BJ (cell line): ENCODE measurements at regions not wholly inside any gene's neighbourhood (a gene's known extent, or its start where the extent isn't known, plus 50 kb on each side); places are given as distances from the start of the nearest gene placed in this dataset.
"Not testable (repeated sequence)": the region's sequence is repeated elsewhere in the genome, so short reads cannot be mapped to it uniquely, and the experiment has no call there.

Experiments used
- CTCF ChIA-PET: fragments of 350-600 bp; formaldehyde crosslinking; extraction: SDS; loops from one replicate; lab custom pipeline; 2021; ENCODE audit warnings: antibody characterized with exemption, inconsistent platforms; lab: Yijun Ruan, JAX
- POLR2A ChIA-PET: fragments of 300-600 bp; sonication (Branson Sonifier 250); formaldehyde crosslinking; extraction: SDS; loops from one replicate; lab custom pipeline; 2021; ENCODE audit warnings: antibody characterized with exemption; lab: Charles Lee
- DNase-seq: peaks from one replicate; pipeline ENCODE4 v3.0.0-alpha.2; 2011; ENCODE audit warnings: low read depth
- H3K27me3 ChIP-seq: 2 replicates; pipeline ENCODE4 v1.6.0; 2011; ENCODE audit warnings: low read length; ENCODE audit not compliant: control insufficient read depth, insufficient read depth
- H3K36me3 ChIP-seq: 2 replicates; pipeline ENCODE4 v1.5.1; 2011; ENCODE audit warnings: low read length; ENCODE audit not compliant: control insufficient read depth, insufficient read depth
- H3K4me3 ChIP-seq: 2 replicates; pipeline ENCODE4 v1.5.1; 2011; ENCODE audit warnings: low read depth, mild to moderate bottlenecking, control low read depth, low read length
- TF ChIP-seq, protein P1 (sequence below): IDR thresholded peaks from 2 replicates; pipeline ENCODE4 v1.5.1; 2011; ENCODE audit warnings: low read depth, mild to moderate bottlenecking, control low read depth, inconsistent platforms, low read length, moderate library complexity; ENCODE audit not compliant: insufficient read depth

DNA sequence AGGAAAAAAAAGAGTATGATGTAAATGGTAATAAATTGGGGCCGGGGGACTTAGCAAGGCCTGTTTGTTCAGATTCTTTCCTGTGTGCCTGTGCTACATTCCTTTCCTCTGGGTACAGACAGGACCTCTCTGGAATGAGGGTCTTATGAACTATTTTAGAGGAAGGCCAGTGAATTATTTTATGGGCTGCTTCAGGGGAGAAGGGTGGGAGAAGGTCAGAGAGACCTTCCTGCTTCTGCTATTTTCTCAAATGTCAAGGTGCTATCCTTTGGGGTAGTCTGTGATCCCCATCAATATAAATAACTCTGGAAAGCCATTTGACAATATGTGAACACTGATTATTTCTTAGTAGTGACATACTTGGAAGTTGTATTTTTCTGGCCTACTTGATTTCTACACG lies 426.5 kb downstream of the SH2D4B start:
- Histone ChIP-seq H3K36me3 (no peaks in the 10 kb centered on the region), H3K4me3 (no peak overlapping the region), H3K27me3 (no peaks in the 10 kb centered on the region)
- TF ChIP-seq, protein P1, sequence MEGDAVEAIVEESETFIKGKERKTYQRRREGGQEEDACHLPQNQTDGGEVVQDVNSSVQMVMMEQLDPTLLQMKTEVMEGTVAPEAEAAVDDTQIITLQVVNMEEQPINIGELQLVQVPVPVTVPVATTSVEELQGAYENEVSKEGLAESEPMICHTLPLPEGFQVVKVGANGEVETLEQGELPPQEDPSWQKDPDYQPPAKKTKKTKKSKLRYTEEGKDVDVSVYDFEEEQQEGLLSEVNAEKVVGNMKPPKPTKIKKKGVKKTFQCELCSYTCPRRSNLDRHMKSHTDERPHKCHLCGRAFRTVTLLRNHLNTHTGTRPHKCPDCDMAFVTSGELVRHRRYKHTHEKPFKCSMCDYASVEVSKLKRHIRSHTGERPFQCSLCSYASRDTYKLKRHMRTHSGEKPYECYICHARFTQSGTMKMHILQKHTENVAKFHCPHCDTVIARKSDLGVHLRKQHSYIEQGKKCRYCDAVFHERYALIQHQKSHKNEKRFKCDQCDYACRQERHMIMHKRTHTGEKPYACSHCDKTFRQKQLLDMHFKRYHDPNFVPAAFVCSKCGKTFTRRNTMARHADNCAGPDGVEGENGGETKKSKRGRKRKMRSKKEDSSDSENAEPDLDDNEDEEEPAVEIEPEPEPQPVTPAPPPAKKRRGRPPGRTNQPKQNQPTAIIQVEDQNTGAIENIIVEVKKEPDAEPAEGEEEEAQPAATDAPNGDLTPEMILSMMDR = no peak
- DNase-seq = no peak
- ChIA-PET POLR2A (no interaction called here), CTCF (no interaction called here)

GRCh38 chr10:80964955-80965614 lies 427.4 kb downstream of the SH2D4B start:
- ChIA-PET POLR2A (no interaction called here), CTCF (no interaction called here)
- H3K4me3 ChIP-seq = no peak overlapping the region
- TF ChIP-seq, protein P1 = no peak
- DNase-seq = no peak
- no peaks in the 10 kb centered on the region for H3K27me3 ChIP-seq
- no peaks in the 10 kb centered on the region for H3K36me3 ChIP-seq

DNA sequence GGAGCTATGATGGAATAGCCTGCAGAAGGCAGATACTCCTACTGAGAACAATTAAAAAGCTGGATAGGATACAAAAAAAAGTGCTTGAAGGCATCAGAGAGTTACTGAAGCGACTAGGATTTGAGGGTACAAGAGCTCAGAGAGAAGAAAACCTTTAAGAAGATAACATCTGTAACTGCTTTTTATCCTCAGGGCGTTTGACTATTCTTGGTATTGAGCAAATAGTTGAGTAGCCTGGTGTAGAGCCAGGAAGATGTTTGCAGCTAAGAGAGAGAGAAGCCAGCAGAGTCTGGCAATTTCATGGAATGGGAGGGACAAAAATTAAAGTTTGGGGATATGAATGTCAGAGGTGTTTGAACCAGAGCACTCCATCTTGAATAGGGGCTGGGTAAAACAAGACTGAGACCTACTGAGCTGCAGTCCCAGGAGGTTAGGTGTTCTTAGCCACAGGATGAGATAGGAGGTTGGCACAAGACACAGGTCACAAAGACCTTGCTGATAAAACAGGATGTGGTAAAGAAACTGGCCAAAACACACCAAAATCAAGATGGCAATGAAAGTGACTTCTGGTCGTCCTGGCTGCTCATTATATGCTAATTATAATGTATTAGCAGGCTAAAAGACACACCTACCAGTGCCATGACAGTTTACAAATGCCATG lies 428.8 kb downstream of the SH2D4B start:
- TF ChIP-seq, protein P1 = no peak
- Histone ChIP-seq H3K36me3 (no peaks in the 10 kb centered on the region), H3K27me3 (no peaks in the 10 kb centered on the region), H3K4me3 (no peak overlapping the region)
- POLR2A ChIA-PET = no interaction called here
- CTCF ChIA-PET = no interaction called here
- DNase-seq = no peak

DNA sequence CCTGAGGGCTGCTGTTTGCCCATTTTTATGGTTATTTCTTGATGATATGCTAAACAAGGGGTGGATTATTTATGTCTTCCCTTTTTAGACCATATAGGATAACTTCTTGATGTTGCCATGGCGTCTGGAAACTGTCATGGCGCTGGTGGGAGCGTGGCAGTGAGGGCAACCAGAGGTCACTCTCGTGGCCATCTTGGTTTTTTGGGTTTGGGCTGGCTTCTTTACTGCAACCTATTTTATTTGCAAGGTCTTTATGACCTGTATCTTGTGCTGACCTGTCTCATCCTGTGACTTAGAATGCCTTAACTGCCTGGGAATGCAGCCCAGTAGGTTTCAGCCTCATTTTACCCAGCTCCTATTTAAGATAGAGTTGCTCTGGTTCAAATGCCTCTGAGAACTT lies 429.7 kb downstream of the SH2D4B start:
- H3K27me3 ChIP-seq, CTCF ChIA-PET, POLR2A ChIA-PET, DNase-seq, H3K36me3 ChIP-seq, H3K4me3 ChIP-seq: not testable (repeated sequence)

- ChIA-PET CTCF (no interaction called here), POLR2A (no interaction called here)
- H3K36me3 ChIP-seq = no peaks in the 10 kb centered on the region
- TF ChIP-seq, protein P1 = no peak
- no peak overlapping the region for H3K4me3 ChIP-seq
- no peaks in the 10 kb centered on the region for H3K27me3 ChIP-seq
- DNase-seq = no peak
Measured at GRCh38 chr10:80968903-80969302, 431.2 kb downstream of the SH2D4B start.

DNA sequence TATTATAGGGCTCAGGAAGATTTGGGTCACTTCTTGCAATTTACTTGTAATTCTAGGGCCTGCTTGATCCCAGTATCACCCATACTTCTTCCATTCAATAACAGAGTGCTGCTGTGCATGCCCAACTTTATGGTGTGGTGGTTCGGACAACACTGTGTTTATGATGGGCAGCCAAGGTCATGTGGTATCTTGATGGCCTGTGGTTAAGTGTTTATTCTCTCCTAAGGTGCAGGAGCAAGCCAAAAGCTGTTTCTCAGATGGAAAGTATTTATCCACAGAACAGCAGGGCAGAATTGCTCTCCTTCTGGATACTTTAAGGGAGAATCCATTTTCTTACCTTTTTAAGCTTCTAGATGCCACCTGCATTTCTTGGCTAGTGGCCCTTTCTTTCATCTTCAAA lies 433.8 kb downstream of the SH2D4B start:
- no peaks in the 10 kb centered on the region for H3K27me3 ChIP-seq
- no peaks in the 10 kb centered on the region for H3K36me3 ChIP-seq
- ChIA-PET CTCF (no interaction called here), POLR2A (no interaction called here)
- TF ChIP-seq, protein P1 = no peak
- H3K4me3 ChIP-seq = no peak overlapping the region
- no peak for DNase-seq
